B cell (primary cell): ENCODE measurements at regions not wholly inside any gene's neighbourhood (a gene's known extent, or its start where the extent isn't known, plus 50 kb on each side); places are given as distances from the start of the nearest gene placed in this dataset.

Experiments
- ATAC-seq: fragments of 200-7000 bp; cut with Tn5 transposase; one replicate; pipeline ENCODE4 v1.10.0; 2021; ENCODE audit warnings: low read depth, mild to moderate bottlenecking, moderate number of reproducible peaks, moderate library complexity
- CTCF ChIA-PET: fragments of 350-600 bp; sonication (Branson Sonifier 250); formaldehyde crosslinking; loops from one replicate; lab custom pipeline; 2021; ENCODE audit warnings: antibody characterized with exemption, inconsistent platforms; lab: Charles Lee
- POLR2A ChIA-PET: fragments of 350-600 bp; sonication (Branson Sonifier 250); formaldehyde crosslinking; loops from one replicate; lab custom pipeline; 2021; ENCODE audit warnings: antibody characterized with exemption; lab: Charles Lee
- DNase-seq: peaks from one replicate; pipeline ENCODE4 v3.0.0; 2013
- H2AFZ ChIP-seq: 2 replicates; pipeline ENCODE4 v1.6.1; 2012; ENCODE audit warnings: mild to moderate bottlenecking, low read depth, low read length; ENCODE audit not compliant: insufficient read depth, poor library complexity, severe bottlenecking
- H3K27ac ChIP-seq, 2 donors: 1 replicate in 1 of 2; 2 replicates in 1 of 2; pipeline ENCODE4 v1.5.1; 2012 to 2013; ENCODE audit warnings: low read length in 2 of 2, mild to moderate bottlenecking in 2 of 2, moderate library complexity in 1 of 2
- H3K27me3 ChIP-seq, 4 experiments: fragments of 200-600 bp in 1 of 4; sonication (generic) in 1 of 4; replicated peaks in 1 of 4; 1 replicate in 2 of 4; 2 replicates in 2 of 4; pipeline versions ENCODE4 v1.6.1 to v1.7.0; 2013 to 2016; ENCODE audit warnings: low read length in 3 of 4, mild to moderate bottlenecking in 2 of 4, mixed read lengths in 1 of 4, moderate library complexity in 1 of 4; ENCODE audit not compliant: insufficient read depth in 4 of 4, control insufficient read depth in 3 of 4; ENCODE audit errors: control extremely low read depth in 1 of 4
- H3K36me3 ChIP-seq, 2 experiments: replicated peaks in 1 of 2; 1 replicate in 1 of 2; 2 replicates in 1 of 2; pipeline versions ENCODE4 v1.6.1 to v1.7.1; 2013; ENCODE audit warnings: low read length in 1 of 2; ENCODE audit not compliant: insufficient read depth in 2 of 2, control insufficient read depth in 1 of 2; ENCODE audit errors: control extremely low read depth in 1 of 2, extremely low read depth in 1 of 2
- H3K4me1 ChIP-seq, 2 donors: fragments of 200-600 bp in 1 of 2; sonication (generic) in 1 of 2; 1 replicate in 1 of 2; 2 replicates in 1 of 2; pipeline versions ENCODE4 v1.5.1 to v1.6.1; 2013 to 2017; ENCODE audit warnings: low read length in 2 of 2; ENCODE audit not compliant: control insufficient read depth in 2 of 2, insufficient read depth in 2 of 2
- H3K4me2 ChIP-seq: replicated peaks from 2 replicates; pipeline ENCODE3; 2012; ENCODE audit warnings: mild to moderate bottlenecking, low read depth, low read length; ENCODE audit not compliant: poor library complexity, severe bottlenecking
- H3K4me3 ChIP-seq, 5 experiments: fragments of 200-600 bp in 1 of 5; sonication (generic) in 1 of 5; 1 replicate in 3 of 5; 2 replicates in 2 of 5; pipeline versions ENCODE4 v1.5.1 to v1.7.0; 2011 to 2016; ENCODE audit warnings: low read length in 4 of 5, mild to moderate bottlenecking in 4 of 5, low read depth in 2 of 5, control low read depth in 1 of 5, moderate library complexity in 1 of 5; ENCODE audit not compliant: insufficient read depth in 1 of 5; ENCODE audit errors: control extremely low read depth in 1 of 5, extremely low read depth in 1 of 5
- H3K79me2 ChIP-seq: fragments of 200-600 bp; sonication (generic); one replicate; pipeline ENCODE4 v1.6.0; 2016; ENCODE audit warnings: low read length; ENCODE audit not compliant: control insufficient read depth, insufficient read depth
- H3K9ac ChIP-seq: fragments of 200-600 bp; sonication (generic); 2 replicates; pipeline ENCODE4 v1.6.1; 2017; ENCODE audit warnings: mild to moderate bottlenecking, low read length, moderate library complexity
- H3K9me3 ChIP-seq, 3 donors: one replicate each; pipeline versions ENCODE4 v1.6.1 to v1.7.1; 2013; ENCODE audit warnings: low read length in 2 of 3; ENCODE audit not compliant: control insufficient read depth in 2 of 3, insufficient read depth in 1 of 3; ENCODE audit errors: control extremely low read depth in 1 of 3
- H4K20me1 ChIP-seq: 2 replicates; pipeline ENCODE4 v1.6.0; 2012; ENCODE audit warnings: mild to moderate bottlenecking, low read length; ENCODE audit not compliant: insufficient read depth, control insufficient read depth, poor library complexity, severe bottlenecking
- H3K27ac Mint-ChIP-seq: one replicate; pipeline ENCODE4 v1.8.0; 2021; ENCODE audit warnings: mixed read lengths
- H3K27me3 Mint-ChIP-seq: one replicate; pipeline ENCODE4 v1.8.0; 2021; ENCODE audit warnings: mixed read lengths
- H3K4me1 Mint-ChIP-seq: one replicate; pipeline ENCODE4 v1.8.0; 2021; ENCODE audit warnings: mixed read lengths
- H3K4me3 Mint-ChIP-seq: one replicate; pipeline ENCODE4 v1.8.0; 2021; ENCODE audit warnings: mixed read lengths
- H3K9me3 Mint-ChIP-seq: one replicate; pipeline ENCODE4 v1.8.0; 2022; ENCODE audit warnings: mixed read lengths; ENCODE audit not compliant: insufficient read depth
- CTCF ChIP-seq: fragments of 200-600 bp; IDR thresholded peaks from one replicate; pipeline ENCODE4 v1.8.0; 2022; ENCODE audit warnings: antibody characterized with exemption, mild to moderate bottlenecking
- EZH2 ChIP-seq: IDR thresholded peaks from 2 replicates; pipeline ENCODE4 v1.6.1; 2012; ENCODE audit warnings: borderline replicate concordance, low read depth, mild to moderate bottlenecking, moderate library complexity, low read length; ENCODE audit not compliant: insufficient read depth, poor library complexity, severe bottlenecking
- WGBS: methylation state at CpG from one replicate; pipeline ENCODE4 v1.1.5; 2013; ENCODE audit warnings: missing lambda C conversion rate; ENCODE audit not compliant: insufficient coverage; 5-methylcytosine and 5-hydroxymethylcytosine counted together
- intact Hi-C: fragments of 100-400 bp; cut with micrococcal nuclease; formaldehyde crosslinking; loops from one replicate; pipeline ENCODE4 v1.10.0; 2022

GRCh38 chr1:195617106-195617505 lies 991.1 kb downstream of the KCNT2 start:
- ChIA-PET CTCF (no interaction called here), POLR2A (no interaction called here)
- no peak for ATAC-seq

GRCh38 chr1:195608883-195609282 lies 999.4 kb downstream of the KCNT2 start:
- no peaks in the 10 kb centered on the region for H3K36me3 ChIP-seq
- ChIA-PET CTCF (no interaction called here), POLR2A (no interaction called here)
- intact Hi-C loops: no loop called here
- ATAC-seq (no peak), DNase-seq (no peak)
- H3K27ac ChIP-seq: no peak overlapping the region
- WGBS: 100% methylated on average over 1 of the region's 1 CpG
- TF ChIP-seq EZH2: no peak
- no peak for TF ChIP-seq CTCF
- Mint-ChIP-seq H3K9me3 (no peaks in the 10 kb centered on the region), H3K4me3 (no peak overlapping the region), H3K27ac (no peak overlapping the region), H3K4me1 (no peaks in the 10 kb centered on the region), H3K27me3 (no peaks in the 10 kb centered on the region)
- H3K4me3 ChIP-seq: no peak overlapping the region
- no peaks in the 10 kb centered on the region for H4K20me1 ChIP-seq
- no peak overlapping the region for H2AFZ ChIP-seq
- H3K9ac ChIP-seq: no peak overlapping the region
- no peaks in the 10 kb centered on the region for H3K27me3 ChIP-seq
- no peak overlapping the region for H3K4me2 ChIP-seq
- H3K79me2 ChIP-seq: no peaks in the 10 kb centered on the region
- H3K9me3 ChIP-seq: no peaks in the 10 kb centered on the region
- no peaks in the 10 kb centered on the region for H3K4me1 ChIP-seq

More at GRCh38 chr1:195617106-195617505, 991.1 kb downstream of the KCNT2 start:
- Histone ChIP-seq H3K9ac (no peak overlapping the region), H3K27me3 (no peaks in the 10 kb centered on the region), H3K27ac (no peak overlapping the region), H3K4me2 (no peak overlapping the region), H3K4me1 (no peaks in the 10 kb centered on the region), H2AFZ (no peak overlapping the region), H3K36me3 (no peaks in the 10 kb centered on the region), H3K9me3 (peaks cover 0 to 5% (median 3%) of the 10 kb centered on the region in 3 donors), H3K4me3 (no peak overlapping the region), H4K20me1 (no peaks in the 10 kb centered on the region), H3K79me2 (no peaks in the 10 kb centered on the region)
- TF ChIP-seq CTCF: no peak
- no peak for TF ChIP-seq EZH2
- no peak overlapping the region for H3K4me3 Mint-ChIP-seq
- no peaks in the 10 kb centered on the region for H3K9me3 Mint-ChIP-seq
- intact Hi-C loops: no loop called here
- DNase-seq: no peak
- H3K4me1 Mint-ChIP-seq: no peaks in the 10 kb centered on the region
- H3K27ac Mint-ChIP-seq: no peak overlapping the region
- no peaks in the 10 kb centered on the region for H3K27me3 Mint-ChIP-seq
- WGBS: no CpG with 5 or more reads among the region's 2 CpGs
